Activated CD4-positive, alpha-beta T cell treated with anti-CD3 and anti-CD28 coated beads, Interleukin-2, amount 10 ng/mL, durations not matched to agents 24 days and 14 days (primary cell): ENCODE measurements at regions not wholly inside any gene's neighbourhood (a gene's known extent, or its start where the extent isn't known, plus 50 kb on each side); places are given as distances from the start of the nearest gene placed in this dataset.
"Not testable (repeated sequence)": the region's sequence is repeated elsewhere in the genome, so short reads cannot be mapped to it uniquely, and the experiment has no call there.

Experiments used
- DNase-seq: peaks from one replicate; pipeline ENCODE4 v3.0.0; 2022
- H3K27ac Mint-ChIP-seq: one replicate; pipeline ENCODE4 v1.8.0; 2022; ENCODE audit warnings: mild to moderate bottlenecking, mixed read lengths
- H3K27me3 Mint-ChIP-seq: one replicate; pipeline ENCODE4 v1.8.0; 2022; ENCODE audit warnings: mixed read lengths
- H3K36me3 Mint-ChIP-seq: one replicate; pipeline ENCODE4 v1.8.0; 2022; ENCODE audit warnings: low read depth, mild to moderate bottlenecking, mixed read lengths
- H3K4me1 Mint-ChIP-seq: one replicate; pipeline ENCODE4 v1.8.0; 2021; ENCODE audit warnings: mixed read lengths
- H3K4me3 Mint-ChIP-seq: one replicate; pipeline ENCODE4 v1.8.0; 2022; ENCODE audit warnings: mild to moderate bottlenecking, moderate library complexity, mixed read lengths
- H3K9me3 Mint-ChIP-seq: one replicate; pipeline ENCODE4 v1.8.0; 2021; ENCODE audit warnings: mixed read lengths
- intact Hi-C: fragments of 100-400 bp; cut with micrococcal nuclease; formaldehyde crosslinking; loops from one replicate; pipeline ENCODE4 v1.15.1; 2023

DNA sequence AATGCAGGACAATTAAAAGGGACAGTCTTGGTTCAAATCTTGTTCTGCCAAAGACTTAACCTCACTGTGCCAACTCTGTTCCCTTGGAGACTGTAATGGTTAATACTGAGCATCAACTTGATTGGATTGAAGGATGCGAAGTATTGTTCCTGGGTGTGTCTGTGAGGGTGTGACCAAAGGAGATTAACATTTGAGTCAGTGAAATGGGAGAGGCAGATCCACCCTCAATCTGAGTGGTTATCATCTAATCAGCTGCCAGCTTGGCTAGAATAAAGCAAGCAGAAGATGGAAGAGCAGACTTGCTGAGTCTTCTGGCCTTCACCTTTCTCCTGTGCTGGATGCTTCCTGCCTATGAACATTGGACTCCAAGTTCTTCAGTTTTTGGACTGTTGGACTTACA, 474.4 kb downstream of the CD83 start:
- H3K9me3 Mint-ChIP-seq = peaks cover 19% of the 10 kb centered on the region
- intact Hi-C loops = no loop called here
- H3K27me3 Mint-ChIP-seq = no peaks in the 10 kb centered on the region
- H3K4me1 Mint-ChIP-seq = peaks cover 5% of the 10 kb centered on the region
- H3K36me3 Mint-ChIP-seq = no peaks in the 10 kb centered on the region
- no peak overlapping the region for H3K4me3 Mint-ChIP-seq
- no peak overlapping the region for H3K27ac Mint-ChIP-seq
- DNase-seq = no peak

DNA sequence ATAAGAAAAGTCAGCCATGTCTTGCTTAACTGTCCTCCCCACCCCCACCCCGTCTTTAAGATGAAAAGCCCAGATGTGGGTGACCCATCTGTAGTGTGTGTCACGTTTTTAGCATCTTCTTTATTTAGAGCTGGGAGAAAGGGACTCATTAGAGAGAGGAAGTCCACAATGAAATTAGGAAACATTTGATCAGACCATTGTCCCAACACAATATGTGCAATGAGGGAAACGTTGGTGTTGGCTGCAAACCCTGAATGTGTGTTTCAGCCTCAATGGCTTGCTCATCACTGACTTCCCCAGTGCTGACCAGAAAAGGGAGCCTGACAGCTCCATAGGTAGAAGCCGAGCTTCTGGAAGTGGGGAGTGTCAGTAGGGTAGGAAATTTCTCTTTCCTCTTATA, 475.7 kb downstream of the CD83 start:
- no peak overlapping the region for H3K4me3 Mint-ChIP-seq

DNA sequence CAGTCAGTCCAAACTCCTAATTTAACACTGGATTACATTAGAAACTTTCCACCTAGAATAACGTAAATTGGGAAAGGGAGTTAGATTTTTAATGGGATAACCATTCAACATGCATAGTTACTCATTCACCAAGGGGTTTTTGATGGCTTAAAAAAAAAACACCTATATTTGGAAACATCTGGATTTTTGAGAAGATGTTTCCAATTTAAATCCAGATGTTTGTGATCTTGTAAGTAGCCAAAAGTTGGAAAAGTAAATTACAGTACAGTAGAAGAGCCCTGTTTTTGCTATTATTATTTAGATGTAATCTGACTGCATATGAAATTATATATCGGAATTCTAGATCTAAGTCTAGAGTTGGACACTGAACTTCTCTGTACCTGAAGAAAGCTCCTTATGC, 478.2 kb downstream of the CD83 start:
- DNase-seq = no peak
- H3K4me3 Mint-ChIP-seq = no peak overlapping the region
- H3K27me3 Mint-ChIP-seq = no peaks in the 10 kb centered on the region
- H3K27ac Mint-ChIP-seq = no peak overlapping the region
- H3K9me3 Mint-ChIP-seq = peaks cover 26% of the 10 kb centered on the region
- intact Hi-C loops = no loop called here
- no peaks in the 10 kb centered on the region for H3K36me3 Mint-ChIP-seq
- H3K4me1 Mint-ChIP-seq = peaks cover 5% of the 10 kb centered on the region

More for the DNA sequence above, 475.7 kb downstream of the CD83 start:
- peaks cover 17% of the 10 kb centered on the region for H3K9me3 Mint-ChIP-seq
- no peak for DNase-seq
- no peaks in the 10 kb centered on the region for H3K27me3 Mint-ChIP-seq
- peaks cover 5% of the 10 kb centered on the region for H3K4me1 Mint-ChIP-seq
- no peaks in the 10 kb centered on the region for H3K36me3 Mint-ChIP-seq
- intact Hi-C loops = no loop called here
- H3K27ac Mint-ChIP-seq = no peak overlapping the region

DNA sequence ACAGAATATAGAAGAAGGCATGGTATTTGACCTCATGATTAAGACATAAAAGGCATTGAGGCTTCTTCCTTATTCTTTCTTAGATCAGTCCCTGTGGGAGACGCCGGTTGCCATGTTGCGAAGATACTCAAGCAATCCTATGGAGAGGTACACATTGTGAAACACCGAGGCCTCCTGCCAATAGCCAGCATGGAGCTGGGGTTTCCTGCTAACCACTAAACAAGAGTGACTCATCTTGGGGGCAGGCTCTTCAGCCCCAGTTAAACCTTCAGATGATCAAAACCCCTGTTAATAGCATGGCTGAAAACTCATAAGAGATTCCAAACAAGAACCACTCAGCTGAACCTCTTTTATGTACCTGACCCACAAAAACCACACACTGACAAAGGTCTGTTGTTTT, 478.8 kb downstream of the CD83 start:
- DNase-seq = no peak
- no peaks in the 10 kb centered on the region for H3K36me3 Mint-ChIP-seq
- intact Hi-C loops = no loop called here
- H3K27ac Mint-ChIP-seq = no peak overlapping the region
- H3K27me3 Mint-ChIP-seq = no peaks in the 10 kb centered on the region
- peaks cover 21% of the 10 kb centered on the region for H3K9me3 Mint-ChIP-seq
- H3K4me1 Mint-ChIP-seq = peaks cover 5% of the 10 kb centered on the region
- no peak overlapping the region for H3K4me3 Mint-ChIP-seq

DNA sequence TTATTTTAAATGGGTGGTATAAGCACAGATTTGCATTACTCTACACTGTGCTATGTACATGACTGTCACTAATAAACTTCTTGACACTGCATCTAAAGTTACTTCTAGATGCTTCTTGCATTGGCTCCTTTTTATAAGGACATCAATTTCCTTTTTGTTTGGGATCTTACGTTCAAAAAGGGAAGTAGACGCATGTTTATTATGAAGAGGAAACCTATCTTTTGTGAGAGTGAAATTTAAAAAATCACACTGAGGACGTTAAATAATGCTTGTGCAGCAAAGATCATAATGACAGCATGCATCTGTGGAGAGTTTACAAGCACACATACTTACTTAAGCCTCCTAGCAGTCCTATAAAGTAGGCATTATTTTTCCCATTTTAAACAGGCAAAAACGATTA, 479.5 kb downstream of the CD83 start:
- peaks cover 21% of the 10 kb centered on the region for H3K9me3 Mint-ChIP-seq
- no peak overlapping the region for H3K27ac Mint-ChIP-seq
- peaks cover 5% of the 10 kb centered on the region for H3K4me1 Mint-ChIP-seq
- H3K27me3 Mint-ChIP-seq = no peaks in the 10 kb centered on the region
- no peaks in the 10 kb centered on the region for H3K36me3 Mint-ChIP-seq
- intact Hi-C loops = no loop called here
- no peak overlapping the region for H3K4me3 Mint-ChIP-seq
- no peak for DNase-seq

DNA sequence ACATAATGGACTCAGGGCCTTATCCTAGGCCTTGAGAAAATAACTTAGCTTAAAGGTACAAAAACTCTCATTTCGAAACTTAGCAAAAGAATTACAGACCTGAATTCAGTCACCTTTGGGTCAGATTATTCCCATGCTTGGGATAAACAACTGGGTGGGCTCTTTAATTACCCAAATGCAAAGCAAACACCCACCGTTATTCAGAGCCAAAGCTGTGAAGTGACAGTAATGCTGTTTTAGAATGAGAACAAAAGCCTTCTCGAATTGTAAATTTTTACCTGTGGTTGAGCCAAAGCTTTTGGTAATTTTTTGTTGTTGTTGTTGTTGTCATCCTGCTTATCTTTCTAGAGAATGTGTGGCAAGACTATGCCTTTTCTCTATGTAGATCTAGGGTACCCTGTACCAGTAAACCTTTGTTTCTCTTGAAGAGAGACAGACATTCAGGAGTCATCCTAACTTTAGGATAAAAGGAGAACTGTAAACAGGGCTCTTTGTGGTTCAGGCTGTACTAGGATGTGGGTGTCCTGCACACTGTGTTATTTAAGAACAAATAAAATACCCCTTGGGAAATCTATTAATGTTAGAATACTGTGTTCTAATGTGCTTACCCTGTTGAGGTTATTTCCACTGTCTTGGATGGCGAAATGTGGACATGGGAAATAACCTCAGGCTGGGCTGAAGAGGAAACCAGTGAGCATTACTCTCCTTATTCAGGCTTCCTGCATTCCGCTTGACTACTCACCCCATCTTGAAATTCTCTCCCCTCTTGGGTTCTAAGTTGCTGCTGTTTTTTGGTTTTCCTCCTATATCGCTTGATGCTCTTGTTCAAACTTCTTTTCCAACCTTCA, 480.7 kb downstream of the CD83 start:
- Mint-ChIP-seq H3K4me1 (peaks cover 5% of the 10 kb centered on the region), H3K4me3 (no peak overlapping the region), H3K27ac (no peak overlapping the region), H3K36me3 (no peaks in the 10 kb centered on the region), H3K9me3 (peaks cover 21% of the 10 kb centered on the region), H3K27me3 (no peaks in the 10 kb centered on the region)
- intact Hi-C loops = no loop called here
- DNase-seq = no peak

DNA sequence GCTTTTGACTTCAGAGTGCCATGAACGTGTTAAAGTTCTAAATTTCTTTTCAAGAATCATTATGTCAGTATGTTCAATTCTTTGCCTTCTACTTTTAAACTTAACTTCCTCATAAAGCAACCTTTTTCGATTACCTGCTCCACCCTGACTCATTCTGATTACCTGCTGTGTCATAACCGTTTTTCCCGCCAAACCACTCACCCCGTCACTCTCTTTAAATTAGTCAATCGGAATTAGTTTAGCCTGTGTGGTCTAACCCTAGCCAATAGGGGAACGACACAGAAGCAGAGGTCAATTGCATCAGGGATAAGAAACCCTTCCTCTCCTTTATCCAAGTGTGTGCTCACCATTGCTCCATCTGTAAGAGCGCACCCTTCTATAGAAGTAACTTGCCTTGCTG, 482.7 kb downstream of the CD83 start:
- H3K27ac Mint-ChIP-seq, intact Hi-C loops, DNase-seq, H3K4me3 Mint-ChIP-seq, H3K4me1 Mint-ChIP-seq, H3K27me3 Mint-ChIP-seq, H3K36me3 Mint-ChIP-seq: not testable (repeated sequence)
- H3K9me3 Mint-ChIP-seq = peaks cover 21% of the 10 kb centered on the region

DNA sequence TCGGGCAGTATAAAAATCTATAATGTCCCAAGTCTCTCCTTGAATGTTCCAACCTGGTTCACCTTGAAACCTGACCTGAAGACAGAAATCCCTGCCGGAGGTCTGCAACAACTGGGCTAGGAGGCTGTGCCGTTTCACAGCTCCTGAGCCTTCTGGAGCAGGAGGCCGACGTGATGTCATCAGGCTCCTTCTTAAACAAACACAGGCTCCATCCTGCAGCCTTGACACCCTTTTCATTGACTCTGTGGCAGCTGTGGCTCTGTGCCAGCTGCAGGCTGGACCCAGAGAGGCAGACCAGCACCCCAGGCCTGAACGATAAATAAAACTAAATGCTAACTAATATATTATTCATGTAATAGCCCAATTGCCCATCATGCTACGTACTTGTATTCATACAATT, 483.9 kb downstream of the CD83 start:
- Mint-ChIP-seq H3K4me1 (peaks cover 1% of the 10 kb centered on the region), H3K27me3 (peaks cover 3% of the 10 kb centered on the region), H3K27ac (no peak overlapping the region), H3K4me3 (no peak overlapping the region), H3K9me3 (peaks cover 13% of the 10 kb centered on the region), H3K36me3 (no peaks in the 10 kb centered on the region)
- no peak for DNase-seq
- intact Hi-C loops = no loop called here

DNA sequence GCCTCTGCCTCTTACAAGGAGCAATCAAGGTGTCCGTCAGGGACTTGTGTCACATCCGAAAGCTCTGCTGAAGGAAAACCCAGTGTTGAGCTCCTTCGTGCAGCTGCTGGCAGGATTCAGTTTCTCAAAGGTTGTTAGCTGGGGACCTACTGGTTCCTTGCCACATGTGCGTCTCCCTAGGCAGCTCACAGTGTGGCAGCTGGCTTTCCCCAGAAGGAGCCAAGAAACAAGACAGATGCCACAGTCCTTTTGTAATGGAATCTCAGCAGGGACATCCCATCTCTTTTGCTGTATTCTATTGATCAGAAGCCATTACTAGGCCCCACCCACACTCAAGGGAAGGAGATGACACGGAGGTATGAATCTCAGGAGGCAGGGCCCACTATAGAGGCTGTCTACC, 488.8 kb downstream of the CD83 start:
- Mint-ChIP-seq H3K27ac (no peak overlapping the region), H3K27me3 (peaks cover 3% of the 10 kb centered on the region), H3K4me3 (no peak overlapping the region), H3K9me3 (no peaks in the 10 kb centered on the region), H3K36me3 (peaks cover 2% of the 10 kb centered on the region), H3K4me1 (no peaks in the 10 kb centered on the region)
- DNase-seq = no peak
- intact Hi-C loops = no loop called here

DNA sequence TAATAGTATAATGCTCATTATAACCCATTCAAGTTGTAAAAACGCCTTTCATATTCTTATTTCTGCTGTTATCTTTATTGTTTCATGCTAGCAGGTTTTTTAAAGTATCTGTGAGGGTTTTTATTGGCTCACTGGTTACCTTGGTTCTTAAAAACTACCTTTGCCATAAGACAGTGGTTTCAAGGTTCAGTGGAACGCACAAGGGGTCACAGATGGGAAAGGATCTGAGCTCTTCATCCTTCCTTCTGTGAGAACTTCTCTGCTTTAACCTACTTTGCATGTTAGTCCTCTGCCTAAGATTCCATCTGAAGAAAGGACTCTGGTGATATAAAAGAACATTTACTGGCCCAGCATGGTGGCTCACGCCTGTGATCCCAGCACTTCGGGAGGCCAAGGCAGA, 492.6 kb downstream of the CD83 start:
- Mint-ChIP-seq H3K4me3 (no peak overlapping the region), H3K9me3 (peaks cover 5% of the 10 kb centered on the region), H3K27me3 (peaks cover 4% of the 10 kb centered on the region), H3K27ac (no peak overlapping the region), H3K4me1 (no peaks in the 10 kb centered on the region), H3K36me3 (peaks cover 2% of the 10 kb centered on the region)
- DNase-seq = no peak
- intact Hi-C loops = no loop called here

DNA sequence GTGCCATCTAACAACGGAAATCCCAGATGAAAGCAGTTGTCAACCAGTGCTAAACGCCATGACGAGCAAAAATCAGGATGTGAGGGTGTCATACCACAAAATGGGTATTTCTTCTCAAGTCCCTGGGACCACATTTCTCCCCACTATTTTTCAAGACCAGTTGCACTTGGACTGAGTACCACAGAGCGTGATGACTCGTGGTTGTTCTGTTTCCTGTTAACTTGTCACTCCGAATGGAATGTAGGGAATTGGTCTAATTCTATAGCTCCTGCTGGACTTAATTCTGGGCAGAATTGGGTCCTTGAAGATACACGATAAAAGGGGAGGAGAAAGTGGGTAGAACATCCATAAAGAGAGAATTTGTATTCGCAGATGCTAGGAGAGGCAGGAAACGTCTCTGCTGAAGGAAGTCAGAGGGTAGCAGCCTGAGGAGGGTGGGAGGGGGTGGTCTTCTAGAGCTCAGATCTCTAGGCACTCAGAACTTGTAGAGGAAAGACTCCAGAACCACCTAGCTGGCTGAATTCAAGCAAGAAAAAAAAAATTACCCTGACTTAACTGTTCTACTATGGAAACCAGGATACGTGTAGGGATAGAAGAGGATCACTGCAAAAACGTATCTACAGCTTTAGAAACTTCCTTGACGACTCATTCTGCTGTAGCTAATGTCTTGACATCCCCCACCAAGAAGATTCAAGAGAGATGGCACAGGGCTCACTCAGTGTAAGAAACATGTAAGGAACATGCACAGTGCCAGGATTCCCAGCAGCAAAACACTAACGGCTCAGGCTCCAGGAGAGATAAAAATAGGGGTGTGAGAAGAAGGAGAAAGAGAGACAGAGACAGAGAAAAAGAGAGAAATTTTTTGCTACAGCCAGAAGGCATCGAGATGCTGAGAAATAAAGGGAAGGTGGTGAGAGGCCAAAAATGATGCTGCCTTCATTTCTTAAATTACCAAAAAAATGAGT, 494.7 kb downstream of the CD83 start:
- peaks cover 2% of the 10 kb centered on the region for H3K27me3 Mint-ChIP-seq
- H3K36me3 Mint-ChIP-seq = peaks cover 2% of the 10 kb centered on the region
- H3K27ac Mint-ChIP-seq = no peak overlapping the region
- intact Hi-C loops = no loop called here
- peaks cover 3% of the 10 kb centered on the region for H3K4me1 Mint-ChIP-seq
- H3K9me3 Mint-ChIP-seq = peaks cover 15% of the 10 kb centered on the region
- H3K4me3 Mint-ChIP-seq = no peak overlapping the region
- no peak for DNase-seq

DNA sequence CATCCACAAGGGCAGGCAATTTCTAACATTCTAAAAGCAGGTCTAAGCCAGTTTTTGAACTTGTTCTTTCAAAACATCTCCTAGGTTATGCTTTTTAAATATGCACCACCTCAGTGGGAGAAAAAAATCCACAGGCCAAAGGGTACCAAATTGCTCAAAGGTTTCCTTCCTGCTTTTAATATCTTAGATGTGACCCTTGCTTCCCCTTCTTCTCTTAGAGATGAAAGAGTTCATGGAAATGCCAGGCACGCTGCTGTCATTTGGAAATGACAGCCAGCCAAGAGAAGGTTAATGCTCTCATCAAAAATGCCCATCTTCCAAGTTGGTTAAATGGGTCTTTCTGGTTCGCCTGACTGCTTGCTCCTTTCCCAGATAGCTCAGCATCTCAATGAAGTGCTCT, 497.1 kb downstream of the CD83 start:
- intact Hi-C loops = no loop called here
- Mint-ChIP-seq H3K36me3 (peaks cover 2% of the 10 kb centered on the region), H3K27ac (no peak overlapping the region), H3K9me3 (peaks cover 15% of the 10 kb centered on the region), H3K4me1 (peaks cover 5% of the 10 kb centered on the region), H3K4me3 (no peak overlapping the region), H3K27me3 (peaks cover 4% of the 10 kb centered on the region)
- no peak for DNase-seq

DNA sequence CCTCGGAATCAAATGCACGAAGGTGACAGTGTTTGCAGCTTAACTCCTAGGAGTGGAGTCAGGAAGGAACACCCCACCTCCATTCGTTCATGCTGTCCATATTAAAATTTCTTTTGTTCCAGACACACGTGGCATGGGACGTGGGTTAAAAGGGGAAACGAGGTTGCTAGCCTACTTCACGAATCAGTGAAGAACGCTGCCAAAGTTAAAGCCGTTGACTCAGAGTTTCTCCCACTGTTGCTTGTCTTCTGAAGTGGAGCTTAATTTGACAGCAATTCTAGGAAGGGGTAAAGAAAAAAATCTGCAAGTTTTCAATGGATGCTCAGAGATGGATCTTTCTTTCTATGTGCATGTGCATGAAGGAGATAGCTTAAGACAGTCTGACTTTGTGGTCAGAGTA, 499.1 kb downstream of the CD83 start:
- Mint-ChIP-seq H3K27ac (no peak overlapping the region), H3K4me3 (no peak overlapping the region), H3K27me3 (peaks cover 4% of the 10 kb centered on the region), H3K36me3 (no peaks in the 10 kb centered on the region), H3K9me3 (peaks cover 15% of the 10 kb centered on the region), H3K4me1 (peaks cover 7% of the 10 kb centered on the region)
- intact Hi-C loops = no loop called here
- DNase-seq = no peak

DNA sequence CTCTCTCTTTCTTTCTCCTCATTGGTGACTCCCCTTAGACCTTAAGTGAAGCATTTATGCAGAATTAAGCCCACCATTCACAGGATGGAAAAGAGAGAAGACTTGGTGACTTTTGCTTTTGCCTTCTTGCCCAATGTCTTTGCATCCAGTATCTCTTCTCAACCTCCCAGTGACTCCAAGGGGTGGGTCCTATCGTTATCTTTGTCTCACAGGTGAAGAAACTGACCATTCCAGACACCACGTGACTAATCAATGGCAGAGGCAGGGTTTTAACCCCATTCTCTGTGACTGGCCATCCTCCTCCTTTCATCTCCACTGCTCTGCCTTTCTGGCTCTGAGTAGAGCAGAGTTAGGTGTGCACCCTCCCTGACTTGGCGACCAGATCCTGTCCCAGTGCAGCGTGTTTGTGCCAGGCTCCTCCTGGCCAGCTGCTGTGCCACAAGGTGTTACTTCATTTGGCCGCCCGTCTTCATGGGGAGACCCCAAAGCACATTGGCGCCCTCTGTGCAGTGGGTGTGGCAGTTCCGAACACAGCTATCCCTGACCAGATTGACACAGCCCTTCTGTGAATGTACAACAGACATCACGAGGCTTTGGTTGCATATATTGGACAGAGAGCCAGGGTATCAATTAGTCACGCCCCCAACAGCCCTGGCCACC, 501.3 kb downstream of the CD83 start:
- no peaks in the 10 kb centered on the region for H3K36me3 Mint-ChIP-seq

More for the DNA sequence above, 501.3 kb downstream of the CD83 start:
- no peak overlapping the region for H3K4me3 Mint-ChIP-seq
- peaks cover 11% of the 10 kb centered on the region for H3K9me3 Mint-ChIP-seq
- no peak for DNase-seq
- H3K27ac Mint-ChIP-seq = no peak overlapping the region
- peaks cover 2% of the 10 kb centered on the region for H3K27me3 Mint-ChIP-seq
- H3K4me1 Mint-ChIP-seq = peaks cover 7% of the 10 kb centered on the region
- intact Hi-C loops = no loop called here
